RWPE2 (cell line): ENCODE measurements at regions not wholly inside any gene's neighbourhood (a gene's known extent, or its start where the extent isn't known, plus 50 kb on each side); places are given as distances from the start of the nearest gene placed in this dataset.
A peak's percentile ranks its signal among the peaks of the same experiment; 100 is the strongest.

ENCODE experiments used
- ATAC-seq: fragments of 200-7000 bp; cut with Tn5 transposase; 3 replicates; pipeline ENCODE4 v1.9.1; 2021; ENCODE audit warnings: low read depth
- DNase-seq: peaks from one replicate; pipeline ENCODE4 v3.0.0-alpha.2; 2020; ENCODE audit warnings: low spot score
- H3K27ac ChIP-seq: fragments of 450-650 bp; 2 replicates; pipeline ENCODE4 v1.5.1; 2017; ENCODE audit warnings: mild to moderate bottlenecking; ENCODE audit not compliant: poor library complexity, severe bottlenecking
- H3K27me3 ChIP-seq: fragments of 250-450 bp; sonication (Bioruptor Pico); 2 replicates; pipeline ENCODE4 v1.5.1; 2021; ENCODE audit warnings: mild to moderate bottlenecking, moderate library complexity; ENCODE audit not compliant: insufficient read depth, poor library complexity, severe bottlenecking
- H3K36me3 ChIP-seq: fragments of 250-450 bp; sonication (Bioruptor Pico); 2 replicates; pipeline ENCODE4 v1.5.1; 2020; ENCODE audit warnings: low read depth, mild to moderate bottlenecking, moderate library complexity
- H3K4me1 ChIP-seq: fragments of 250-450 bp; sonication (Bioruptor Pico); 2 replicates; pipeline ENCODE4 v1.5.1; 2021; ENCODE audit warnings: mild to moderate bottlenecking, moderate library complexity; ENCODE audit not compliant: insufficient read depth, poor library complexity, severe bottlenecking
- H3K4me3 ChIP-seq: fragments of 250-450 bp; sonication (Bioruptor Pico); 2 replicates; pipeline ENCODE4 v1.5.1; 2021; ENCODE audit warnings: mild to moderate bottlenecking, moderate library complexity; ENCODE audit not compliant: severe bottlenecking
- H3K9me3 ChIP-seq: fragments of 250-450 bp; sonication (Bioruptor Pico); 2 replicates; pipeline ENCODE4 v1.5.1; 2021; ENCODE audit warnings: mild to moderate bottlenecking, moderate library complexity; ENCODE audit not compliant: severe bottlenecking
- CTCF ChIP-seq: fragments of 450-650 bp; IDR thresholded peaks from one replicate; pipeline ENCODE4 v1.5.1; 2017; ENCODE audit warnings: mild to moderate bottlenecking, moderate library complexity; ENCODE audit not compliant: poor library complexity, severe bottlenecking

GRCh38 chr4:148822572-148823418 is 380.6 kb upstream of the NR3C2 start:
- no peak overlapping the region for H3K27ac ChIP-seq
- H3K36me3 ChIP-seq = no peaks in the 10 kb centered on the region
- H3K9me3 ChIP-seq = no peaks in the 10 kb centered on the region
- H3K27me3 ChIP-seq = no peaks in the 10 kb centered on the region
- no peak overlapping the region for H3K4me3 ChIP-seq
- no peak for DNase-seq
- ATAC-seq = no peak
- no peak for TF ChIP-seq CTCF
- H3K4me1 ChIP-seq = no peaks in the 10 kb centered on the region

- Histone ChIP-seq H3K4me3 (no peak overlapping the region), H3K36me3 (no peaks in the 10 kb centered on the region), H3K27ac (peak overlapping the region; percentile 53), H3K9me3 (no peaks in the 10 kb centered on the region), H3K27me3 (no peaks in the 10 kb centered on the region), H3K4me1 (peaks cover 24% of the 10 kb centered on the region)
- DNase-seq (no peak), ATAC-seq (peak; percentile 71)
- no peak for TF ChIP-seq CTCF
Observed at GRCh38 chr4:148814030-148814429, 371.8 kb upstream of the NR3C2 start.

GRCh38 chr4:148813289-148813688 is 371.1 kb upstream of the NR3C2 start:
- no peak for TF ChIP-seq CTCF
- Histone ChIP-seq H3K27ac (peak overlapping the region; percentile 53), H3K9me3 (no peaks in the 10 kb centered on the region), H3K36me3 (no peaks in the 10 kb centered on the region), H3K4me1 (peaks cover 24% of the 10 kb centered on the region), H3K4me3 (no peak overlapping the region), H3K27me3 (no peaks in the 10 kb centered on the region)
- DNase-seq = no peak
- ATAC-seq = no peak

GRCh38 chr4:148812101-148812500 is 369.9 kb upstream of the NR3C2 start:
- H3K4me1 ChIP-seq = peaks cover 24% of the 10 kb centered on the region
- H3K4me3 ChIP-seq = no peak overlapping the region
- no peak for TF ChIP-seq CTCF
- no peaks in the 10 kb centered on the region for H3K9me3 ChIP-seq
- ATAC-seq (no peak), DNase-seq (no peak)
- H3K27me3 ChIP-seq = no peaks in the 10 kb centered on the region
- H3K27ac ChIP-seq = no peak overlapping the region
- H3K36me3 ChIP-seq = no peaks in the 10 kb centered on the region

- ATAC-seq (no peak), DNase-seq (no peak)
- peaks cover 24% of the 10 kb centered on the region for H3K4me1 ChIP-seq
- no peak overlapping the region for H3K27ac ChIP-seq
- H3K27me3 ChIP-seq = no peaks in the 10 kb centered on the region
- no peak for TF ChIP-seq CTCF
- H3K4me3 ChIP-seq = no peak overlapping the region
- no peaks in the 10 kb centered on the region for H3K36me3 ChIP-seq
- no peaks in the 10 kb centered on the region for H3K9me3 ChIP-seq
Observed at GRCh38 chr4:148810461-148810860, 368.2 kb upstream of the NR3C2 start.
